Ovary (tissue), 3 donors: ENCODE measurements at regions not wholly inside any gene's neighbourhood (a gene's known extent, or its start where the extent isn't known, plus 50 kb on each side); places are given as distances from the start of the nearest gene placed in this dataset.
"Not testable (repeated sequence)": the region's sequence is repeated elsewhere in the genome, so short reads cannot be mapped to it uniquely, and the experiment has no call there.

Experiments
- POLR2A ChIP-seq: fragments of 450-650 bp; IDR thresholded peaks from one replicate; pipeline ENCODE4 v1.6.1; 2017; ENCODE audit warnings: antibody characterized with exemption, mild to moderate bottlenecking, moderate library complexity
- TF ChIP-seq, protein P1 (sequence below), 3 donors: fragments of 450-650 bp in 2 of 3; fragments of 200-600 bp in 1 of 3; IDR thresholded peaks; one replicate each; pipeline versions ENCODE4 v1.5.1 to v1.8.0; 2016 to 2022; ENCODE audit warnings: antibody characterized with exemption in 3 of 3, mild to moderate bottlenecking in 1 of 3
- donor health status: DM: no; HTN: no; CAD: no.

DNA sequence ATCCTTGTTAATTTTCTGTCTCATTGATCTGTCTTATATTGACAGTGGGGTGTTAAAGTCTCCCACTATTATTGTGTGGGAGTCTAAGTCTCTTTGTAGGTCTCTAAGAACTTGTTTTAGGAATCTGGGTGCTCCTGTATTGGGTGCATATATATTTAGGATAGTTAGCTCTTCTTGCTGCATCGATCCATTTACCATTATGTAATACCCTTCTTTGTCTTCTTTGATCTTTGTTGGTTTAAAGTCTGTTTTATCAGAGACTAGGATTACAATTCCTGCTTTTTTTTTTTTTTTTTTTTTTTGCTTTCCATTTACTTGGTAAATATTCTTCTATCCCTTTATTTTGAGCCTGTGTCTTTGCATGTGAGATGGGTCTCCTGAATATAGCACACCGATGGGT lies 176.6 kb upstream of the SRD5A2 start:
- TF ChIP-seq POLR2A, result not testable (repeated sequence)
- TF ChIP-seq, protein P1, sequence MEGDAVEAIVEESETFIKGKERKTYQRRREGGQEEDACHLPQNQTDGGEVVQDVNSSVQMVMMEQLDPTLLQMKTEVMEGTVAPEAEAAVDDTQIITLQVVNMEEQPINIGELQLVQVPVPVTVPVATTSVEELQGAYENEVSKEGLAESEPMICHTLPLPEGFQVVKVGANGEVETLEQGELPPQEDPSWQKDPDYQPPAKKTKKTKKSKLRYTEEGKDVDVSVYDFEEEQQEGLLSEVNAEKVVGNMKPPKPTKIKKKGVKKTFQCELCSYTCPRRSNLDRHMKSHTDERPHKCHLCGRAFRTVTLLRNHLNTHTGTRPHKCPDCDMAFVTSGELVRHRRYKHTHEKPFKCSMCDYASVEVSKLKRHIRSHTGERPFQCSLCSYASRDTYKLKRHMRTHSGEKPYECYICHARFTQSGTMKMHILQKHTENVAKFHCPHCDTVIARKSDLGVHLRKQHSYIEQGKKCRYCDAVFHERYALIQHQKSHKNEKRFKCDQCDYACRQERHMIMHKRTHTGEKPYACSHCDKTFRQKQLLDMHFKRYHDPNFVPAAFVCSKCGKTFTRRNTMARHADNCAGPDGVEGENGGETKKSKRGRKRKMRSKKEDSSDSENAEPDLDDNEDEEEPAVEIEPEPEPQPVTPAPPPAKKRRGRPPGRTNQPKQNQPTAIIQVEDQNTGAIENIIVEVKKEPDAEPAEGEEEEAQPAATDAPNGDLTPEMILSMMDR (IDR thresholded peaks at IDR 0.05), result not testable (repeated sequence)
